CD4-positive, alpha-beta T cell (primary cell): ENCODE measurements at regions not wholly inside any gene's neighbourhood (a gene's known extent, or its start where the extent isn't known, plus 50 kb on each side); places are given as distances from the start of the nearest gene placed in this dataset.

Experiments used
- ATAC-seq: fragments of 200-7000 bp; cut with Tn5 transposase; one replicate; pipeline ENCODE4 v1.10.0; 2022; ENCODE audit warnings: mild to moderate bottlenecking; ENCODE audit not compliant: poor library complexity
- CTCF ChIA-PET: fragments of 350-600 bp; sonication (Branson Sonifier 250); formaldehyde crosslinking; loops from one replicate; lab custom pipeline; 2021; ENCODE audit warnings: antibody characterized with exemption, inconsistent platforms; lab: Charles Lee
- POLR2A ChIA-PET: fragments of 350-600 bp; sonication (Branson Sonifier 250); formaldehyde crosslinking; loops from one replicate; lab custom pipeline; 2021; ENCODE audit warnings: antibody characterized with exemption, inconsistent platforms; lab: Charles Lee
- DNase-seq, 14 experiments: peaks; one replicate each; pipeline ENCODE4 v3.0.0-alpha.2; 2013 to 2020; ENCODE audit warnings: mixed read lengths in 2 of 14
- H3K27ac ChIP-seq, 2 donors: one replicate each; pipeline versions ENCODE4 v1.5.1 to v1.7.0; 2013; ENCODE audit warnings: low read length in 2 of 2, low read depth in 1 of 2, mild to moderate bottlenecking in 1 of 2
- H3K27me3 ChIP-seq, 2 experiments: 1 replicate in 1 of 2; 2 replicates in 1 of 2; pipeline versions ENCODE4 v1.6.1 to v1.7.0; 2013; ENCODE audit warnings: low read length in 2 of 2, control low read depth in 1 of 2, mild to moderate bottlenecking in 1 of 2, moderate library complexity in 1 of 2; ENCODE audit not compliant: insufficient read depth in 2 of 2, control insufficient read depth in 1 of 2
- H3K36me3 ChIP-seq: one replicate; pipeline ENCODE4 v1.6.1; 2013; ENCODE audit warnings: low read length, control low read depth; ENCODE audit not compliant: insufficient read depth
- H3K4me1 ChIP-seq: one replicate; pipeline ENCODE4 v1.6.1; 2013; ENCODE audit warnings: low read length, control low read depth; ENCODE audit not compliant: insufficient read depth
- H3K4me3 ChIP-seq: one replicate; pipeline ENCODE4 v1.5.1; 2013; ENCODE audit warnings: mild to moderate bottlenecking, low read length, moderate library complexity
- H3K9me3 ChIP-seq, 2 experiments: 1 replicate in 1 of 2; 2 replicates in 1 of 2; pipeline versions ENCODE4 v1.6.1 to v1.7.0; 2013; ENCODE audit warnings: low read length in 2 of 2, mild to moderate bottlenecking in 2 of 2, control low read depth in 1 of 2, moderate library complexity in 1 of 2; ENCODE audit not compliant: control insufficient read depth in 1 of 2, insufficient read depth in 1 of 2
- H3K27ac Mint-ChIP-seq: one replicate; pipeline ENCODE4 v1.8.0; 2020; ENCODE audit warnings: mixed read lengths
- H3K27me3 Mint-ChIP-seq: one replicate; pipeline ENCODE4 v1.8.0; 2021; ENCODE audit warnings: mixed read lengths
- H3K36me3 Mint-ChIP-seq: one replicate; pipeline ENCODE4 v1.8.0; 2021; ENCODE audit warnings: low read depth, mixed read lengths
- H3K4me1 Mint-ChIP-seq: one replicate; pipeline ENCODE4 v1.8.0; 2021; ENCODE audit warnings: low read depth, mixed read lengths
- H3K4me3 Mint-ChIP-seq: one replicate; pipeline ENCODE4 v1.8.0; 2020; ENCODE audit warnings: mild to moderate bottlenecking, mixed read lengths
- H3K9me3 Mint-ChIP-seq: one replicate; pipeline ENCODE4 v1.8.0; 2020; ENCODE audit warnings: mixed read lengths
- CTCF ChIP-seq: fragments of 200-600 bp; IDR thresholded peaks from one replicate; pipeline ENCODE4 v1.8.0; 2022; ENCODE audit warnings: antibody characterized with exemption, mild to moderate bottlenecking
- intact Hi-C, 2 experiments: fragments of 100-400 bp; cut with DNase I in 1 of 2; cut with micrococcal nuclease in 1 of 2; formaldehyde crosslinking; loops; one replicate each; pipeline versions ENCODE4 v1.15.1 to v1.9.0; 2023 to 2025; cut with DNase I, micrococcal nuclease

- ATAC-seq: no peak
- no peak for TF ChIP-seq CTCF
- intact Hi-C loops: no loop called here
- no peaks in the 10 kb centered on the region for H3K9me3 Mint-ChIP-seq
- no peaks in the 10 kb centered on the region for H3K4me1 ChIP-seq
- no peak overlapping the region for H3K4me3 ChIP-seq
- ChIA-PET POLR2A (no interaction called here), CTCF (no interaction called here)
- no peak overlapping the region for H3K27ac Mint-ChIP-seq
- H3K4me1 Mint-ChIP-seq: no peaks in the 10 kb centered on the region
- H3K27ac ChIP-seq: no peak overlapping the region
- no peak overlapping the region for H3K4me3 Mint-ChIP-seq
- no peaks in the 10 kb centered on the region for H3K27me3 Mint-ChIP-seq
- H3K36me3 ChIP-seq: no peaks in the 10 kb centered on the region
- no peaks in the 10 kb centered on the region for H3K9me3 ChIP-seq
- no peak for DNase-seq
- H3K27me3 ChIP-seq: no peaks in the 10 kb centered on the region
- no peaks in the 10 kb centered on the region for H3K36me3 Mint-ChIP-seq
Observed at GRCh38 chr6:93136111-93136510, 283.2 kb downstream of the EPHA7 start.

DNA sequence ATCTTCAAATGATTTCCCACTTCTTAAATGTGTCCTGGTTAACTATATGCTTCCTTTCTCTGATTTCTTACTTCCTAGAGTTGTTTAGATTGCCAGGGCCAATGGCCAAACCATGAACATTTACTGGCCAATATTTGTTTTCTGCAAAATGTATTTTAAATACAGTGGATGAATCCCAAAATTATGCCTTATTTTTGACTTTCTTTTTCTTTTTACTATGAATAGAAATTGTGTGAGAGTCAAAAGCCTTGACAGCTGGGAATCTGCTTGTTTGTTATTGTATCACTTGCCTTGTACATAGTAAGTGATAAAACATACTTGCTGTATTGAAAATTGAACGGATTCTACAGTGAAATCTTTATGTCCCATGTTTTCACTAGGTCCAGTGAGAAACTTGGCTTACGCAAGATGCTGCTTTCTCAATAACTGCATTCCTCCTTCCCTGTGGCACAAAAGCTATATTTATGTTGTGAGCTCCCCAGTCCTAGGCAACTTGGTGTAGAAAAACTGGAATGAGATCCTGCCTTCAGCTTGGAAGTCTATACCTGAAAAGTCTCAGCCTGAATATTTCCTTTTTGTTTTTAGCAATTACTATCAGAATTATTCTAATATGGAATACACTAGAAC lies 295.2 kb downstream of the EPHA7 start:
- no peak overlapping the region for H3K27ac Mint-ChIP-seq
- no peak overlapping the region for H3K4me3 Mint-ChIP-seq
- no peak for ATAC-seq
- ChIA-PET CTCF (no interaction called here), POLR2A (no interaction called here)
- DNase-seq: no peak
- intact Hi-C loops: no loop called here
- Histone ChIP-seq H3K36me3 (no peaks in the 10 kb centered on the region), H3K4me3 (no peak overlapping the region), H3K9me3 (peaks cover 0 to 3% of the 10 kb centered on the region in 2 experiments), H3K27me3 (no peaks in the 10 kb centered on the region), H3K27ac (no peak overlapping the region), H3K4me1 (no peaks in the 10 kb centered on the region)
- peaks cover 13% of the 10 kb centered on the region for H3K9me3 Mint-ChIP-seq
- no peaks in the 10 kb centered on the region for H3K4me1 Mint-ChIP-seq
- H3K36me3 Mint-ChIP-seq: no peaks in the 10 kb centered on the region
- no peak for TF ChIP-seq CTCF
- H3K27me3 Mint-ChIP-seq: no peaks in the 10 kb centered on the region

DNA sequence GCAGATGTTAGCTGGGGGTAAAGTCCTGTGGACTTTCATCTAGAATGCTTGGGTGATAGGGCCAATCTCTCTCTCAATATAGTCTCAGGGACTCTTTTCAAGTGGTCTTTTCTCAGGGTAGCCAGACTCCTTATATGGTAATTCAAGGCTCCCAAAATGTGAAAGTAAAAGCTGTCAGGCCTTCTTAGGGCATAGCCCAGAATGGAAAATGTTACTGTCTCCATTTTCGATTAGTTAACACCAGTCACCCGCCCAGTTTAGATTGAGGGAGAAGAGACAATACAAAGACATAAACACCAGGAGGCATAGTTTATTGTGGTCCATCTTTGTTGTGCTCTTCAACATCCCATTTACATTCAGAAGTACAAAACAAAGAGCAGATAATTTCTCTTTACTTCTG lies 295.8 kb downstream of the EPHA7 start:
- no peaks in the 10 kb centered on the region for H3K36me3 ChIP-seq
- H3K27me3 ChIP-seq: no peaks in the 10 kb centered on the region
- Mint-ChIP-seq H3K27ac (no peak overlapping the region), H3K36me3 (no peaks in the 10 kb centered on the region), H3K4me1 (no peaks in the 10 kb centered on the region), H3K9me3 (peaks cover 13% of the 10 kb centered on the region), H3K27me3 (no peaks in the 10 kb centered on the region), H3K4me3 (no peak overlapping the region)
- intact Hi-C loops: no loop called here
- H3K4me1 ChIP-seq: no peaks in the 10 kb centered on the region
- ChIA-PET POLR2A (no interaction called here), CTCF (no interaction called here)
- DNase-seq: no peak
- no peak overlapping the region for H3K4me3 ChIP-seq
- no peak for ATAC-seq
- H3K27ac ChIP-seq: no peak overlapping the region
- H3K9me3 ChIP-seq: peaks cover 0 to 3% of the 10 kb centered on the region in 2 experiments
- TF ChIP-seq CTCF: no peak
